ENCODE measurements at regions not wholly inside any gene's neighbourhood (a gene's known extent, or its start where the extent isn't known, plus 50 kb on each side); places are given as distances from the start of the nearest gene placed in this dataset.

DNA sequence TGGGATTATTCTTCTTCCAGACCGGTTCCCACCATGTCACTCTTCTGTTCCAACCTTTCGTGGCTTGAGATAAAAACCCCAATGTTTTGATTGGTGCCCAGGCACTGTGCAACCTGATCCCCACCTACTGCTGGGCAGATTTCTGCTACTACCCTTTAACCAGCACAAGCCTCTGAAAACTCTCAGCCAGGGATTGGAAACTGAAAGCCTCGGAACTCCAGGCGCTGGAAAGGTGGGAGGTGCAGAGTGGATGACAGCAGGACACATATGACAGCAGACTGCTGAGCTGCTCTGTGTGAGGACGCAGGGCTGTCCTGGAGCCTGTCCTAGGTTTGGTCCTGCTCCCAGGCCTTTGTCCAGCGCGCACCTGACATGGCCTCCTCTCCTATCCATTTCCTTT is 68.5 kb upstream of the GTF3A start:
- TF ChIP-seq CTCF (IDR thresholded peaks at IDR 0.05) = no peak
- Mint-ChIP-seq H3K36me3 (no peaks in the 10 kb centered on the region), H3K4me3 (no peak overlapping the region), H3K27ac (no peak overlapping the region), H3K9me3 (peaks cover 2 to 7% (median 3%) of the 10 kb centered on the region in 7 donors), H3K4me1 (no peaks in the 10 kb centered on the region), H3K27me3 (ENCODE audit: low read depth in 3 of 3) (peaks cover 0 to 9% (median 5%) of the 10 kb centered on the region in 3 donors)
- Histone ChIP-seq H3K27ac (ENCODE audit: low read depth in 1 of 2, low read length in 2 of 2) (no peak overlapping the region), H3K4me3 (replicated peaks in 1 of 3; ENCODE audit: low read depth in 2 of 3, low read length in 3 of 3) (no peak overlapping the region), H3K79me2 (ENCODE audit: insufficient read depth, low read length) (no peaks in the 10 kb centered on the region), H3K4me2 (replicated peaks; ENCODE audit: extremely low read depth, low read length, poor library complexity, severe bottlenecking) (no peak overlapping the region), H3K36me3 (replicated peaks in 1 of 2; ENCODE audit: control insufficient read depth in 1 of 2, insufficient read depth in 2 of 2, low read length in 2 of 2) (no peaks in the 10 kb centered on the region), H3K9ac (ENCODE audit: insufficient read depth, low read length, poor library complexity, severe bottlenecking) (no peak overlapping the region), H4K20me1 (ENCODE audit: insufficient read depth, low read length) (no peaks in the 10 kb centered on the region), H2AFZ (ENCODE audit: insufficient read depth, low read depth, low read length, poor library complexity, severe bottlenecking) (no peak overlapping the region), H3K9me3 (replicated peaks in 1 of 2; ENCODE audit: control insufficient read depth in 1 of 2, insufficient read depth in 1 of 2, low read length in 2 of 2) (peaks cover 4 to 5% of the 10 kb centered on the region in 2 donors), H3K4me1 (ENCODE audit: control insufficient read depth in 1 of 2, insufficient read depth in 2 of 2, low read length in 2 of 2) (no peaks in the 10 kb centered on the region), H3K27me3 (ENCODE audit: control insufficient read depth in 2 of 2, insufficient read depth in 2 of 2, low read length in 2 of 2) (no peaks in the 10 kb centered on the region)
- intact Hi-C loops (cut with micrococcal nuclease) = loop anchor here in 1 of 2 donors (5.0 kb wide), 1 partner anchor 369 kb away; no protein-coding TSS in a partner anchor
- DNase-seq = no peak
- WGBS (ENCODE audit: insufficient coverage) = 93% methylated on average over 5 of the region's 7 CpGs

DNA sequence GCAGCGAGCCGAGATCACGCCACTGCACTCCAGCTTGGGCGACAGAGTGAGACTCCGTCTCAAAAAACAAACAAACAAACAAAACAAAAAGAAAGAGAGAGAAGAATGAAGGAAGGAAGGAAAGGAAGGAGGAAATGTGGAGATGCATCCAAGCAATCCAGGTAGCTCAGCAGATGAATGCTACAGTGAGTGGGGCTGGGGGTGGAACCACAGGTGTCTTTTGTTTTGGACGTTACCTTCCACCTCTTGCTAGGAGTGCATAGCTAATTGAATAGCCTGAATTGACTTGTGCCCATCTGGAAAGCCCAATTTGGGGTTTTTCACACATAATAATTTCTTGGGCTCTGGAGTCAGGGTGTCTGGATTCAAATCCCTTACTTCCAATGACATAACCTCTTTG is 66.0 kb upstream of the GTF3A start:
- Mint-ChIP-seq H3K9me3 (peaks cover 0 to 2% (median 0%) of the 10 kb centered on the region in 7 donors), H3K4me3 (no peak overlapping the region), H3K4me1 (peaks cover 8% of the 10 kb centered on the region), H3K27ac (no peak overlapping the region), H3K27me3 (ENCODE audit: low read depth in 3 of 3) (peaks cover 5 to 18% (median 12%) of the 10 kb centered on the region in 3 donors), H3K36me3 (no peaks in the 10 kb centered on the region)
- intact Hi-C loops (cut with micrococcal nuclease) = loop anchor here (2.0 to 5.0 kb wide), 2 partner anchors 371 to 372 kb away; no protein-coding TSS in a partner anchor
- H3K4me2 ChIP-seq (replicated peaks; ENCODE audit: extremely low read depth, low read length, poor library complexity, severe bottlenecking) = no peak overlapping the region
- no peak overlapping the region for H3K4me3 ChIP-seq (replicated peaks in 1 of 3; ENCODE audit: low read depth in 2 of 3, low read length in 3 of 3)
- H3K9ac ChIP-seq (ENCODE audit: insufficient read depth, low read length, poor library complexity, severe bottlenecking) = no peak overlapping the region
- H3K27me3 ChIP-seq (ENCODE audit: control insufficient read depth in 2 of 2, insufficient read depth in 2 of 2, low read length in 2 of 2) = peaks cover 0 to 8% of the 10 kb centered on the region in 2 donors
- DNase-seq = no peak
- H3K36me3 ChIP-seq (replicated peaks in 1 of 2; ENCODE audit: control insufficient read depth in 1 of 2, insufficient read depth in 2 of 2, low read length in 2 of 2) = no peaks in the 10 kb centered on the region
- no peak overlapping the region for H2AFZ ChIP-seq (ENCODE audit: insufficient read depth, low read depth, low read length, poor library complexity, severe bottlenecking)
- H3K79me2 ChIP-seq (ENCODE audit: insufficient read depth, low read length) = no peaks in the 10 kb centered on the region
- no peak for TF ChIP-seq CTCF (IDR thresholded peaks at IDR 0.05)
- no peak overlapping the region for H3K27ac ChIP-seq (ENCODE audit: low read depth in 1 of 2, low read length in 2 of 2)
- no peaks in the 10 kb centered on the region for H3K9me3 ChIP-seq (replicated peaks in 1 of 2; ENCODE audit: control insufficient read depth in 1 of 2, insufficient read depth in 1 of 2, low read length in 2 of 2)
- no peaks in the 10 kb centered on the region for H4K20me1 ChIP-seq (ENCODE audit: insufficient read depth, low read length)
- WGBS (ENCODE audit: insufficient coverage) = no CpG with 5 or more reads among the region's 6 CpGs
- H3K4me1 ChIP-seq (ENCODE audit: control insufficient read depth in 1 of 2, insufficient read depth in 2 of 2, low read length in 2 of 2) = peaks cover 10 to 12% of the 10 kb centered on the region in 2 donors

All from CD14-positive monocyte (primary cell).